ENCODE measurements at regions not wholly inside any gene's neighbourhood (a gene's known extent, or its start where the extent isn't known, plus 50 kb on each side); places are given as distances from the start of the nearest gene placed in this dataset.
A peak's percentile ranks its signal among the peaks of the same experiment; 100 is the strongest.
"Not testable (repeated sequence)": the region's sequence is repeated elsewhere in the genome, so short reads cannot be mapped to it uniquely, and the experiment has no call there.

- DNase-seq (ENCODE audit: low read depth) = no peak
These were observed 645.9 kb upstream of the KCNMB2 start for GRCh38 chr3:177890359-177890683.

GRCh38 chr3:177891569-177891968, 644.7 kb upstream of the KCNMB2 start:
- not testable (repeated sequence) for DNase-seq (ENCODE audit: low read depth)

- peak; percentile 65 for DNase-seq (ENCODE audit: low read depth)
These were observed 642.9 kb upstream of the KCNMB2 start for GRCh38 chr3:177893331-177893730.

- peak; percentile 55 for DNase-seq (ENCODE audit: low read depth)
These were observed 642.0 kb upstream of the KCNMB2 start for GRCh38 chr3:177894081-177894728.

- DNase-seq (ENCODE audit: low read depth) = no peak
These were observed 638.1 kb upstream of the KCNMB2 start for GRCh38 chr3:177898185-177898584.

- no peak for DNase-seq (ENCODE audit: low read depth)
These were observed 636.8 kb upstream of the KCNMB2 start for GRCh38 chr3:177899275-177900067.

- no peak for DNase-seq (ENCODE audit: low read depth)
These were observed 633.4 kb upstream of the KCNMB2 start for GRCh38 chr3:177902876-177903275.

GRCh38 chr3:177904621-177905020, 631.6 kb upstream of the KCNMB2 start:
- DNase-seq (ENCODE audit: low read depth) = peak; percentile 61

- peak; percentile 93 for DNase-seq (ENCODE audit: low read depth)
These were observed 630.8 kb upstream of the KCNMB2 start for GRCh38 chr3:177905173-177906125.

GRCh38 chr3:177906126-177906511, 630.1 kb upstream of the KCNMB2 start:
- peak; percentile 92 for DNase-seq (ENCODE audit: low read depth)

- DNase-seq (ENCODE audit: low read depth) = peak; percentile 33
These were observed 629.5 kb upstream of the KCNMB2 start for GRCh38 chr3:177906578-177907229.

GRCh38 chr3:177909530-177909929, 626.7 kb upstream of the KCNMB2 start:
- DNase-seq (ENCODE audit: low read depth) = not testable (repeated sequence)

GRCh38 chr3:177914224-177914623, 622.0 kb upstream of the KCNMB2 start:
- no peak for DNase-seq (ENCODE audit: low read depth)

GRCh38 chr3:177916461-177916860, 619.8 kb upstream of the KCNMB2 start:
- DNase-seq (ENCODE audit: low read depth) = no peak

- DNase-seq (ENCODE audit: low read depth) = no peak
These were observed 618.9 kb upstream of the KCNMB2 start for GRCh38 chr3:177917234-177917861.

- DNase-seq (ENCODE audit: low read depth) = no peak
These were observed 615.1 kb upstream of the KCNMB2 start for GRCh38 chr3:177921153-177921552.

- DNase-seq (ENCODE audit: low read depth) = no peak
These were observed 612.0 kb upstream of the KCNMB2 start for GRCh38 chr3:177924261-177924660.

GRCh38 chr3:177928172-177928873, 607.9 kb upstream of the KCNMB2 start:
- peak; percentile 63 for DNase-seq (ENCODE audit: low read depth)

- DNase-seq (ENCODE audit: low read depth) = peak; percentile 62
These were observed 606.9 kb upstream of the KCNMB2 start for GRCh38 chr3:177929310-177929709.

- DNase-seq (ENCODE audit: low read depth) = peak; percentile 33
These were observed 605.5 kb upstream of the KCNMB2 start for GRCh38 chr3:177930771-177931170.
